ENCODE measurements at regions not wholly inside any gene's neighbourhood (a gene's known extent, or its start where the extent isn't known, plus 50 kb on each side); places are given as distances from the start of the nearest gene placed in this dataset.
"Not testable (repeated sequence)": the region's sequence is repeated elsewhere in the genome, so short reads cannot be mapped to it uniquely, and the experiment has no call there.

DNA sequence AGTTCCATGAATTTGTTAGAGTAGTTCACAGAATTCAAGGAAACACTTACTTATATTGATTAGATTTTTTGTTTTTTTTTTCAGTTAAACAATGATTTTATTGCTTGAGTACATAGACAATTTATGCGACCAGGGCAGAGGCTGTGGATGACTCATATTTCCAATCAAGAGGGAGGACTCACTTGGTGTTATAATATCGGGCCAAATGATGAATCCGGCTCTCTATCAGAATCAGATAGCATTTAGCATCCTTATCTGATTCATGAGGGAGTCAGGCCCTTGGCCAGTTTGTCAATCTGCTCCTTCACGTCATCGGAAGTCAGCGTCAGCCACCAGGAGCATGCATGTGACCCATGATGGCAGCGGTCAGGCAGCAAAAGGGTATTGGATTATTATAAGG is 82.3 kb upstream of the HUWE1 start:
- peaks cover 9% of the 10 kb centered on the region for H3K36me3 Mint-ChIP-seq (ENCODE audit: low read depth)
- no peaks in the 10 kb centered on the region for H3K27me3 Mint-ChIP-seq (ENCODE audit: low read depth, poor library complexity)
- no peak overlapping the region for H3K27ac Mint-ChIP-seq
- H3K4me3 Mint-ChIP-seq = no peak overlapping the region
- H3K4me1 Mint-ChIP-seq = no peaks in the 10 kb centered on the region
- TF ChIP-seq, protein P1, sequence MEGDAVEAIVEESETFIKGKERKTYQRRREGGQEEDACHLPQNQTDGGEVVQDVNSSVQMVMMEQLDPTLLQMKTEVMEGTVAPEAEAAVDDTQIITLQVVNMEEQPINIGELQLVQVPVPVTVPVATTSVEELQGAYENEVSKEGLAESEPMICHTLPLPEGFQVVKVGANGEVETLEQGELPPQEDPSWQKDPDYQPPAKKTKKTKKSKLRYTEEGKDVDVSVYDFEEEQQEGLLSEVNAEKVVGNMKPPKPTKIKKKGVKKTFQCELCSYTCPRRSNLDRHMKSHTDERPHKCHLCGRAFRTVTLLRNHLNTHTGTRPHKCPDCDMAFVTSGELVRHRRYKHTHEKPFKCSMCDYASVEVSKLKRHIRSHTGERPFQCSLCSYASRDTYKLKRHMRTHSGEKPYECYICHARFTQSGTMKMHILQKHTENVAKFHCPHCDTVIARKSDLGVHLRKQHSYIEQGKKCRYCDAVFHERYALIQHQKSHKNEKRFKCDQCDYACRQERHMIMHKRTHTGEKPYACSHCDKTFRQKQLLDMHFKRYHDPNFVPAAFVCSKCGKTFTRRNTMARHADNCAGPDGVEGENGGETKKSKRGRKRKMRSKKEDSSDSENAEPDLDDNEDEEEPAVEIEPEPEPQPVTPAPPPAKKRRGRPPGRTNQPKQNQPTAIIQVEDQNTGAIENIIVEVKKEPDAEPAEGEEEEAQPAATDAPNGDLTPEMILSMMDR (IDR thresholded peaks at IDR 0.05) = no peak
- DNase-seq = no peak
- H3K9me3 Mint-ChIP-seq = peaks cover 37% of the 10 kb centered on the region

- no peak overlapping the region for H3K4me3 Mint-ChIP-seq
- TF ChIP-seq, protein P1 (IDR thresholded peaks at IDR 0.05) = no peak
These were observed 81.9 kb upstream of the HUWE1 start for GRCh38 chrX:53768451-53768850.

GRCh38 chrX:53767544-53767943 is 81.0 kb upstream of the HUWE1 start:
- H3K36me3 Mint-ChIP-seq (ENCODE audit: low read depth) = peaks cover 6% of the 10 kb centered on the region
- H3K27me3 Mint-ChIP-seq (ENCODE audit: low read depth, poor library complexity) = no peaks in the 10 kb centered on the region
- H3K4me1 Mint-ChIP-seq = no peaks in the 10 kb centered on the region

More at GRCh38 chrX:53768451-53768850, 81.9 kb upstream of the HUWE1 start:
- no peaks in the 10 kb centered on the region for H3K4me1 Mint-ChIP-seq
- no peak overlapping the region for H3K27ac Mint-ChIP-seq
- H3K36me3 Mint-ChIP-seq (ENCODE audit: low read depth) = peaks cover 9% of the 10 kb centered on the region
- H3K27me3 Mint-ChIP-seq (ENCODE audit: low read depth, poor library complexity) = no peaks in the 10 kb centered on the region
- no peak for DNase-seq
- peaks cover 32% of the 10 kb centered on the region for H3K9me3 Mint-ChIP-seq

GRCh38 chrX:53757181-53757580 is 70.7 kb upstream of the HUWE1 start:
- DNase-seq; H3K27me3 Mint-ChIP-seq (ENCODE audit: low read depth, poor library complexity); H3K36me3 Mint-ChIP-seq (ENCODE audit: low read depth); H3K4me3 Mint-ChIP-seq; H3K27ac Mint-ChIP-seq; H3K4me1 Mint-ChIP-seq: not testable (repeated sequence)
- peaks cover 57% of the 10 kb centered on the region for H3K9me3 Mint-ChIP-seq

More at GRCh38 chrX:53767544-53767943, 81.0 kb upstream of the HUWE1 start:
- H3K4me3 Mint-ChIP-seq = no peak overlapping the region
- TF ChIP-seq, protein P1 (IDR thresholded peaks at IDR 0.05) = no peak
- no peak overlapping the region for H3K27ac Mint-ChIP-seq
- no peak for DNase-seq
- peaks cover 26% of the 10 kb centered on the region for H3K9me3 Mint-ChIP-seq

GRCh38 chrX:53746718-53747117 is 60.2 kb upstream of the HUWE1 start:
- Mint-ChIP-seq H3K9me3 (peaks cover 30% of the 10 kb centered on the region), H3K4me3 (no peak overlapping the region), H3K36me3 (ENCODE audit: low read depth) (no peaks in the 10 kb centered on the region), H3K27ac (no peak overlapping the region), H3K27me3 (ENCODE audit: low read depth, poor library complexity) (no peaks in the 10 kb centered on the region), H3K4me1 (no peaks in the 10 kb centered on the region)
- TF ChIP-seq, protein P1 (IDR thresholded peaks at IDR 0.05) = no peak
- no peak for DNase-seq

DNA sequence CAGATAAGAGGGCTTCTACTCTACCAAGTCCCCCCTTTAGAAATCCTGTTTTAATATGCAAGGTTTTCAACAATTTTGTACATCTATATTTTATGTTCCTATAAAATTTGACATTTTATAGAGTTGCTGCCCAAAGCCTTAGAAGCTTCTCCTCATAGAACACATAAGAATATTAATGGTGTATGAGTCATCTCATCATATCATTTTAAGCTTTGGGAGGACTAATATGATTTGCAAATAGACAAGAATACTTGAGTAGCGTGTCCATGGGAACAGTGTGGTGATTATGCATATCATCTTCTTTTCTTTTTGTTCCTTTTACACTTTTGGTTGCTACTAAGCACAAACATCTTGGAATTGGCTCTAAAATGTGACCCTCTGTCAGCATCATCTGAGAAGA is 56.7 kb upstream of the HUWE1 start:
- Mint-ChIP-seq H3K27me3 (ENCODE audit: low read depth, poor library complexity) (no peaks in the 10 kb centered on the region), H3K4me1 (no peaks in the 10 kb centered on the region), H3K27ac (no peak overlapping the region), H3K9me3 (peaks cover 47% of the 10 kb centered on the region), H3K36me3 (ENCODE audit: low read depth) (no peaks in the 10 kb centered on the region), H3K4me3 (no peak overlapping the region)
- no peak for DNase-seq
- TF ChIP-seq, protein P1 (IDR thresholded peaks at IDR 0.05) = no peak

All from nephron progenitor cell (in vitro differentiated cells).